CD14-positive monocyte (primary cell): ENCODE measurements at regions not wholly inside any gene's neighbourhood (a gene's known extent, or its start where the extent isn't known, plus 50 kb on each side); places are given as distances from the start of the nearest gene placed in this dataset.

Source experiments
- DNase-seq, 3 donors: peaks; one replicate each; pipeline ENCODE4 v3.0.0-alpha.2; 2011 to 2022
- H2AFZ ChIP-seq: 2 replicates; pipeline ENCODE4 v1.6.0; 2012; ENCODE audit warnings: mild to moderate bottlenecking, low read depth, low read length, inconsistent platforms; ENCODE audit not compliant: insufficient read depth, poor library complexity, severe bottlenecking
- H3K27ac ChIP-seq, 2 donors: 1 replicate in 1 of 2; 2 replicates in 1 of 2; pipeline ENCODE4 v1.5.1; 2012 to 2013; ENCODE audit warnings: low read length in 2 of 2, control low read depth in 1 of 2, inconsistent platforms in 1 of 2, low read depth in 1 of 2, mild to moderate bottlenecking in 1 of 2
- H3K27me3 ChIP-seq, 2 donors: one replicate each; pipeline versions ENCODE4 v1.6.0 to v1.6.1; 2011 to 2013; ENCODE audit warnings: low read length in 2 of 2; ENCODE audit not compliant: control insufficient read depth in 2 of 2, insufficient read depth in 2 of 2
- H3K36me3 ChIP-seq, 2 donors: replicated peaks in 1 of 2; 1 replicate in 1 of 2; 2 replicates in 1 of 2; pipeline versions ENCODE4 v1.5.1 to v1.6.1; 2012 to 2013; ENCODE audit warnings: low read length in 2 of 2, control low read depth in 1 of 2, inconsistent platforms in 1 of 2, mild to moderate bottlenecking in 1 of 2; ENCODE audit not compliant: insufficient read depth in 2 of 2, control insufficient read depth in 1 of 2
- H3K4me1 ChIP-seq, 2 donors: 1 replicate in 1 of 2; 2 replicates in 1 of 2; pipeline versions ENCODE4 v1.5.1 to v1.6.1; 2012 to 2013; ENCODE audit warnings: low read length in 2 of 2, control low read depth in 1 of 2, inconsistent platforms in 1 of 2, mild to moderate bottlenecking in 1 of 2, moderate library complexity in 1 of 2; ENCODE audit not compliant: insufficient read depth in 2 of 2, control insufficient read depth in 1 of 2
- H3K4me2 ChIP-seq: replicated peaks from 2 replicates; pipeline ENCODE3; 2012; ENCODE audit warnings: low read length, moderate library complexity, mild to moderate bottlenecking; ENCODE audit not compliant: poor library complexity, severe bottlenecking; ENCODE audit errors: extremely low read depth
- H3K4me3 ChIP-seq, 3 experiments: fragments of 200-600 bp in 1 of 3; sonication (generic) in 1 of 3; replicated peaks in 1 of 3; 1 replicate in 2 of 3; 2 replicates in 1 of 3; pipeline ENCODE4 v1.5.1; 2011 to 2013; ENCODE audit warnings: low read length in 3 of 3, mild to moderate bottlenecking in 3 of 3, control low read depth in 2 of 3, low read depth in 2 of 3, inconsistent platforms in 1 of 3, moderate library complexity in 1 of 3
- H3K79me2 ChIP-seq: 2 replicates; pipeline ENCODE4 v1.6.0; 2012; ENCODE audit warnings: mild to moderate bottlenecking, control low read depth, inconsistent platforms, low read length, moderate library complexity; ENCODE audit not compliant: insufficient read depth
- H3K9ac ChIP-seq: 2 replicates; pipeline ENCODE4 v1.6.0; 2017; ENCODE audit warnings: low read length, mild to moderate bottlenecking; ENCODE audit not compliant: insufficient read depth, poor library complexity, severe bottlenecking
- H3K9me3 ChIP-seq, 2 donors: replicated peaks in 1 of 2; 1 replicate in 1 of 2; 2 replicates in 1 of 2; pipeline versions ENCODE4 v1.5.1 to v1.6.1; 2012 to 2013; ENCODE audit warnings: low read length in 2 of 2, control low read depth in 1 of 2; ENCODE audit not compliant: control insufficient read depth in 1 of 2, insufficient read depth in 1 of 2
- H4K20me1 ChIP-seq: 2 replicates; pipeline ENCODE4 v1.6.0; 2012; ENCODE audit warnings: mild to moderate bottlenecking, low read length, control low read depth, moderate library complexity; ENCODE audit not compliant: insufficient read depth
- H3K27ac Mint-ChIP-seq, 7 donors: one replicate each; pipeline ENCODE4 v1.8.0; 2020; ENCODE audit warnings: mild to moderate bottlenecking in 7 of 7, mixed read lengths in 7 of 7, moderate library complexity in 6 of 7, inconsistent platforms in 2 of 7
- H3K27me3 Mint-ChIP-seq, 3 donors: one replicate each; pipeline ENCODE4 v1.8.0; 2021 to 2022; ENCODE audit warnings: low read depth in 3 of 3, mild to moderate bottlenecking in 3 of 3, mixed read lengths in 3 of 3, moderate library complexity in 3 of 3, inconsistent platforms in 1 of 3
- H3K36me3 Mint-ChIP-seq, 2 donors: one replicate each; pipeline ENCODE4 v1.8.0; 2020; ENCODE audit warnings: mixed read lengths in 2 of 2, inconsistent platforms in 1 of 2, mild to moderate bottlenecking in 1 of 2
- H3K4me1 Mint-ChIP-seq: one replicate; pipeline ENCODE4 v1.8.0; 2020; ENCODE audit warnings: mild to moderate bottlenecking, mixed read lengths
- H3K4me3 Mint-ChIP-seq, 2 donors: one replicate each; pipeline ENCODE4 v1.8.0; 2020; ENCODE audit warnings: mild to moderate bottlenecking in 2 of 2, mixed read lengths in 2 of 2, moderate library complexity in 1 of 2
- H3K9me3 Mint-ChIP-seq, 7 donors: one replicate each; pipeline ENCODE4 v1.8.0; 2020 to 2022; ENCODE audit warnings: mixed read lengths in 7 of 7, mild to moderate bottlenecking in 6 of 7, moderate library complexity in 6 of 7, inconsistent platforms in 2 of 7
- CTCF ChIP-seq: fragments of 200-600 bp; IDR thresholded peaks from one replicate; pipeline ENCODE4 v1.8.0; 2022; ENCODE audit warnings: antibody characterized with exemption, mild to moderate bottlenecking
- WGBS: methylation state at CpG from one replicate; pipeline ENCODE4 v1.1.5; 2013; ENCODE audit warnings: missing lambda C conversion rate; ENCODE audit not compliant: insufficient coverage; 5-methylcytosine and 5-hydroxymethylcytosine counted together
- intact Hi-C, 2 donors: fragments of 100-400 bp; cut with micrococcal nuclease; formaldehyde crosslinking; loops; one replicate each; pipeline versions ENCODE4 v1.15.0 to v1.15.1; 2023

- H3K9me3 Mint-ChIP-seq = peaks cover 6 to 23% (median 13%) of the 10 kb centered on the region in 7 donors
- no peaks in the 10 kb centered on the region for H3K36me3 Mint-ChIP-seq
- no peaks in the 10 kb centered on the region for H3K27me3 ChIP-seq
- WGBS = 100% methylated on average over 2 of the region's 4 CpGs
- H3K9me3 ChIP-seq = peaks cover 0 to 10% of the 10 kb centered on the region in 2 donors
- TF ChIP-seq CTCF = no peak
- no peaks in the 10 kb centered on the region for H3K36me3 ChIP-seq
- no peaks in the 10 kb centered on the region for H4K20me1 ChIP-seq
- H3K79me2 ChIP-seq = no peaks in the 10 kb centered on the region
- no peak overlapping the region for H3K27ac ChIP-seq
- peaks cover 0 to 2% (median 0%) of the 10 kb centered on the region in 3 donors for H3K27me3 Mint-ChIP-seq
- no peak overlapping the region for H3K9ac ChIP-seq
- no peaks in the 10 kb centered on the region for H3K4me1 ChIP-seq
- intact Hi-C loops = no loop called here
- no peak overlapping the region for H3K4me3 Mint-ChIP-seq
- no peak for DNase-seq
- no peak overlapping the region for H3K4me3 ChIP-seq
- H3K4me1 Mint-ChIP-seq = no peaks in the 10 kb centered on the region
- H3K4me2 ChIP-seq = no peak overlapping the region
- H2AFZ ChIP-seq = no peak overlapping the region
- peak overlapping the region in 1 of 7 donors; percentile 10 for H3K27ac Mint-ChIP-seq
Observed at GRCh38 chr18:39425172-39425850, 1859.7 kb upstream of the CELF4 start.

GRCh38 chr18:39424261-39424660, 1858.7 kb upstream of the CELF4 start:
- no CpG with 5 or more reads among the region's 1 CpG for WGBS
- Histone ChIP-seq H3K9me3 (peaks cover 0 to 10% of the 10 kb centered on the region in 2 donors), H3K27me3 (no peaks in the 10 kb centered on the region), H2AFZ (no peak overlapping the region), H3K4me2 (no peak overlapping the region), H3K4me1 (no peaks in the 10 kb centered on the region), H3K9ac (no peak overlapping the region), H3K36me3 (no peaks in the 10 kb centered on the region), H3K4me3 (no peak overlapping the region), H3K79me2 (no peaks in the 10 kb centered on the region), H3K27ac (no peak overlapping the region), H4K20me1 (no peaks in the 10 kb centered on the region)
- DNase-seq = no peak
- Mint-ChIP-seq H3K4me3 (no peak overlapping the region), H3K4me1 (no peaks in the 10 kb centered on the region), H3K9me3 (peaks cover 6 to 20% (median 13%) of the 10 kb centered on the region in 7 donors), H3K27me3 (peaks cover 0 to 2% (median 0%) of the 10 kb centered on the region in 3 donors), H3K27ac (no peak overlapping the region), H3K36me3 (no peaks in the 10 kb centered on the region)
- intact Hi-C loops = no loop called here
- TF ChIP-seq CTCF = no peak
